ENCODE measurements at regions not wholly inside any gene's neighbourhood (a gene's known extent, or its start where the extent isn't known, plus 50 kb on each side); places are given as distances from the start of the nearest gene placed in this dataset.
"Not testable (repeated sequence)": the region's sequence is repeated elsewhere in the genome, so short reads cannot be mapped to it uniquely, and the experiment has no call there.

DNA sequence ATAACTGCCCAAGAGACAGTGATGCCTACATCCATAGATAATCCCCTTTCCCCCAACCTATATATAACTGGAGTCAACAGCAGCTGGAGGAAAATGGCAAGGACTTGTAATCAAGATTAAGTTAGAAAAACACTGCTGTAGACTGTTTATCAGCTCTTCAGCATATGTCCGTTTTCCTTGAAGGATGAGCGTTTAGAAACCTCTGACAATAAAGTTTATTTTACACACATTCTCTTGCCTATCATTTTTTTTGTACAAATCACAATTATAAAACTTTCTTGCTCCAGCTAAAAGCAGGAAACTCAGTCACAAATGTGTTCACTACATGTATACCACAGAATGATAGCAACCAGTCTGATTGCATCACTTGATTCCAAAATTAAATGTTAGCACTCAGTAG is 50.8 kb downstream of the PPIAL4G start:
- DNase-seq, result not testable (repeated sequence)

DNA sequence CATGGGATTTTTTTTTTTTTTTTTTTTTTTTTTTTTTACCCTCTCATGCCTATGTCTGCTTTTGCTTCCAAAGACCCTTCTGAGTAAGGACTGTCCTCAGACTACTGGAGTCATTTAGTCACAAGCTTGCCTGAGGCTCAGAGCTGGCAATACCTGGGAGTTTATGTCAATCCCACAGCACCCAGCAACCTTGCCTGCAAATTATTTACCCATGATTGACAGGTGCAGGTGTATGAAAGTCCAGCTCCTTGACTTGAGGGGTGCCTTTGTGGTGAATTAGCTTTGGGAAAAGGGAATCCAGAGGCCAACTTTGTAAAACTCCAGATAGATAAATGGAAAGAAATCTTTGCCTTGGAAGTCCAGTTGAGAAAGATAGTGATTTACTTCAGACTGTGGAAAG is 53.2 kb downstream of the PPIAL4G start:
- DNase-seq, result not testable (repeated sequence)

DNA sequence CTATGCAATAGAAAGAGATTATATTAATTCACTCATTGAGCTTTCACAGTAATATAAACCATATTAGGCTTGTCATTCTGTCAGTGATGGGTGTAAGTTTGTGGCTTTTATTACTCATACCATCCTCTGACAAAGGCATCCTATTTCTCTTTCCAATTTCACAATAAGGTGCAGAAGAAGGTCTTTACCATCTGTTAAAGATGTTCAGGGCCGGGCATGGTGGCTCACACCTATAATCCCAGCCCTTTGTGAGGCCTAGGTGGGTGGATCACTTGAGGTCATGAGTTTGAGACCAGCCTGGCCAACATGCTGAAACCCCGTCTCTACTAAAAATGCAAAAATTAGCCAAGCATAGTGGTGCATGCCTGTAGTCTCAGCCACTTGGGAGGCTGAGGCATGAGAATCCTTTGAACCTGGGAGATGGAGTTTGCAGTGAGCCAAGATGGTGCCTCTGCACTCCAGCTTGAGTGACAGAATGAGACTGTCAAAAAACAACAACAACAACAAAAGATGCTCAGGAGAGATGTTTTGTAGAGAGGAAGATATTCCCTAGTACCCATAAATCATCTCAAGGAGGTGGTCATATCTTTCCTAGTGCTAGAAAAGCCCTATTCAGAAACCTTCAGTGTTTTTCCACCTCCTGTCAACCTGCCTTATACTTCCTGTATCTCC is 56.0 kb downstream of the PPIAL4G start:
- DNase-seq, result peak; percentile 10

DNA sequence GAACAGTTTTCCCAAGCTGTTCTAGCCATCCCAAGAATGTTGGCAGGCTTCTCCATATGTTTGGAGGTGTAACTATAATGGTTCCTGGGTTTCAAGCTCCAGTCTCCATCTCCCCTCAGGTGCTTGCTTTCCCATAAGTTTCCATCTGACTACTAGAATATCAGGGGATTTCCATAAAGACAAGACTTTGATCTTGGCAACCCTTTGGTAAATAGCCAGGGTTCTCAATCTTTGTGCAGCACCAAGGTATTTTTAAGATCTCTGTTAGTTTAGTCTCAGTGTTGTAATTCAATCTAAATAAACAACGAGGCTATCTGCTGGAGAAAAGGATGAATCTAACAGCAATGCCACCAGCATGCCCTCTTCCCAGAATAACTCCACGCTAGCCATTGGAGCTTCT is 56.7 kb downstream of the PPIAL4G start:
- not testable (repeated sequence) for DNase-seq

DNA sequence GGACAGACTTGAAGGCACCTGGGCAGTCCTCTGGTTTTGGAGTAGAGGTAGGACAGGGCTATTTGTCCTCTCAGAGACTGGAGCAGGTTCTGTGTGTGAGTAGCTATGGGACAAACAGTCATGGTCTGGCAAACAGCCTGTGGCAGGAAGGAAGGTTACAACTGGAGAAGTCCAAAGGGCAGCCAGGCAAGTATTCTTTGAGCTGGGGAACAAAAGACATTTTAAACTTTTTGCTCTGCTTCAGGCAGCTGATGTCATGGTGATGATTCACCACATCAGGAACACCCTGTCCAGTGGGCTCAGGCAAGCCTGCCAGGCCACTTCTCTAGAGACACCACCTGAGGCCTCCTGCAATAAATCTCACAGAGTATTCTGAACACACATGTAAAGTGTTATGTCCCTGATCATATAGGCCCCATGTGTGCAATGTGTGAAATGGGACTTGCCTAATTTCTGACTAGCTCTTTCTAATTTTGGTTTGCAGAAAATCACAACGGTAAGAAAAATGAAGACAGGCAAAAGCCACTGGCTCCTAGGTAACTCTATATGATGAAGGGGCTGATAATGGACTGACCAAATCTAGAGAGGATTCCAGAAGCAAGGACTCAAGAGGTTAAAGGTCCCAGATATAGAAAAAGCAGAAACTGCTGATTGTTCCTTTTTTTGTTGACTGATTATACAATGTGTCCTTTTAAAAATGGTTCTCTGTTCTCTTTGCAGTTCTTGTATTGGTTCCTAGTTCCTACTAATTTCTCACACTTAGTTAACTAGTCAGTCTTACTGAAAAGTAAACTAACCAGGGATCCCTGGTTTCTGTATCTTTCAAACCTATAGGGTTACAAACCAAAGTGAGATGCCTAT is 58.7 kb downstream of the PPIAL4G start:
- DNase-seq, result not testable (repeated sequence)

DNA sequence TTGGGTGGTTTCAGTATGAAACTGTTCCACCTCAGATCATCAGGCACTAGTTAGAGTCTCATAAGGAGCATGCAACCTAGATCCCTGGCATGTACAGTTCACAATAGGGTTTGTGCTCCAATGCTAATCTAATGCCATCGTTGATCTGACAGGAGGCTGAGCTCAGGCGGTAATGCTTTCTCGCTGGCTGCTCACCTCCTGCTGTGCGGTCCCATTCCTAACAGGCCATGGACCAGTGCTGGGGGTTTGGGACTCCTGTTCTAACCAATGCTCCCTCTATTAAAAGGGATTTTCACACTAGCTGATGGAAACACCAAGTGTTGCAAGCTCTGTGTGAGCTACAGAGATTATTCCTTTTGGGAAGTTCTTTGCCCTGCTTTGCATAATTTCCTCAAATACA is 60.2 kb downstream of the PPIAL4G start:
- not testable (repeated sequence) for DNase-seq

DNA sequence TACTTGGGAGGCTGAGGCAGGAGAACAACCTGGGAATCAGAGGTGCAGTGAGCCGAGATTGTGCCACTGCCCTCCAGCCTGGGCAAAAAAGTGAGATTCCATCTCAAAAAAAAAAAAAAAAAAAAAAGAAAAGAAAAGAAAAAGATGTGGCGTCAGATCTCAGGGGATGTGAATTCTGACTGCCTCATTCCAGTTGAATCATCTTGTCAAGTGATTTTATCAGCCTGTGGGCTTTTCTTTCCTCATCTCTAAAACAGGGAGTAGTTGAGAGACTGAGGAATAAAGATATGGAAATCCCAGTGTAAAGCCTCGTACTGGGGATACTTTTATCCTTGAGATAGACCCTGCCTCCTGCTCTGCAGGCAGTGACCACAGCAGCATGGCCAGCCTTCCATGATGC is 65.9 kb downstream of the PPIAL4G start:
- not testable (repeated sequence) for DNase-seq

DNA sequence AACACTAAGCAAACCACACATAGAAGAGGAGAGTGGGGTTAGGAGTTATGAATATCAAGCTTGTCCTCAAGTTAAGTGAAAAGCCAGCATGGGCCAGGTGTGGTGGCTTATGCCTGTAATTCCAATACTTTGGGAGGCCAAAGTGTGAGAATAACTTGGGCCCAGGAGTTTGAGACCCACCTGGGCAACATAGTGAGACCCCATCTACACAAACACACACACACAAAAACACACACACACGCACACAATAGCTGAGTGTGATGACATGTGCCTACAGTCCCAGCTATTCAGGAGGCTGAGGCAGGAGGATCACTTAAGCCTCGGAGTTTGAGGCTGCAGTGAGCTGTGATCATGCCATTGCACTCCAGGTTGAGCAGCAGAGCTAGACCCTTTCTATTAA is 69.7 kb downstream of the PPIAL4G start:
- not testable (repeated sequence) for DNase-seq

DNA sequence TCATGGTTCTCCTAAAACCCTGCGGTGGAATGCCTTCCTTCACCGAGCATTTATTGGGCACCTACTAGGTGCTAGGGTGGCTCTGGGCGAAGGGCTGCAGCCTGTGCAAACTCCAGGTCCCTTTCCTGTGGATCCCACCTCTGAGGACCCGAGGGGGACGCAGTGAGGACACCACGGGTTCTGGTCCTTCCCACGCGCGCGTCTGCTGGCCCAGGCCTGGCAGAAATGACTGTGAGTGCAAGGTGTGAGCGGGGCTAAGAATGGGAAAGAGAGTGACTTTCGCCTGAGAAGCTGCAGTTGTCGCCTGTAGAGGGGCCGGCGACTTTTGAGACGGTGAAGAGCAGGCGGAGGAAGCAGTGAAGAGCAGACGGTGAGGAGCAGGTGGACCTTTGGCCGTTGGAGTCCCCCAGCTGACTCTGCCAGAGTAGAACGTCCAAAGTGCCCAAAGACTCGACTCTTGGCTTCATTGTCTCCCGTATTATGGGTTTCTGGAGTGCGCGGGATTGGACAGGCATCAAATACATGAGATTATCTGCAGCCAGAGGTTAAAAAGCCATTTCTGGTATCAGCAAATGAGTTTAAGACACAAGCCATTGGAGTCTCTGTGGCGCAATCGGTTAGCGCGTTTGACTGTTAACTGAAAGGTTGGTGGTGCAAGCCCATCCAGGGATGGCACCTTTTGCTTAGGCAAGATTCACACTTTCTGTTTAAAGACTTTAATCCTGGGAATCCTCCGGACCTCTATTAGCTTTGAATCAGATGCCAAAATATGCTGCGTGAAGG is 78.1 kb downstream of the PPIAL4G start:
- DNase-seq, result not testable (repeated sequence)

DNA sequence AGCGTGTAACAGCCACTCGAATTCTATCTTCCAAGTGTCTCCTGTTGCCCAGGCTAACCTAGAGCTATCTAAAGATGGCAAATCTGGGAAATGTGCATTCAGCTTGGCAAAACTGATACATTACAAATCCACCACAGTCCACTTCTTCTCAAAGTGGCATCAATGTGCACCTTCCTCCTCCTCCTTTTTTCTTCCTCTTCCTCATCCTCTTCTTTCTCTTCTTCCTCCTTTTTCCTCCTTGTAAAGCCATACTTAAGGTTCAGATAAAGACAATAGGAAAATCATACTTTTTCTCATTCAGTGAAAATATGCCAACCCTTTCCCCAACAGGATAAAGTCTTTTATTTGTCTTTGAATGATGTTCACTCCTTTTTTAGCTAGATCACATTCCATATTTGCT is 79.2 kb downstream of the PPIAL4G start:
- DNase-seq, result not testable (repeated sequence)

DNA sequence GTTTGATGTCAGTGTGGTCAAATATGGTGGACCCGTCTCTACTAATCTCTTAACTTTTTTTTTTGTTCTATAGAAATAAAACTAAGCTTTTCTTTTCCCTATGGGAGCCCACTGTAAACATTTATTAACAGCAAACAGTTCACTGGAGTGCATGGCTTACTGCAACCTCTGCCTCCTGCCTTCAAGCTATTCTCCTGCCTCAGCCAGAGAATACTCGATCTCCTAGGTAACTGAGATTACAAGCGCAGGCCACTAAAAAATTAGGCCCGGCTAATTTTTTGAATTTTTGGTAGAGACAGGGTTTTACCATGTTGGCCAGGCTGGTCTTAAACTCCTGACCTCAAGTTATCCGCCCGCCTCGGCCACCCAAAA is 80.0 kb downstream of the PPIAL4G start:
- DNase-seq, result not testable (repeated sequence)

DNA sequence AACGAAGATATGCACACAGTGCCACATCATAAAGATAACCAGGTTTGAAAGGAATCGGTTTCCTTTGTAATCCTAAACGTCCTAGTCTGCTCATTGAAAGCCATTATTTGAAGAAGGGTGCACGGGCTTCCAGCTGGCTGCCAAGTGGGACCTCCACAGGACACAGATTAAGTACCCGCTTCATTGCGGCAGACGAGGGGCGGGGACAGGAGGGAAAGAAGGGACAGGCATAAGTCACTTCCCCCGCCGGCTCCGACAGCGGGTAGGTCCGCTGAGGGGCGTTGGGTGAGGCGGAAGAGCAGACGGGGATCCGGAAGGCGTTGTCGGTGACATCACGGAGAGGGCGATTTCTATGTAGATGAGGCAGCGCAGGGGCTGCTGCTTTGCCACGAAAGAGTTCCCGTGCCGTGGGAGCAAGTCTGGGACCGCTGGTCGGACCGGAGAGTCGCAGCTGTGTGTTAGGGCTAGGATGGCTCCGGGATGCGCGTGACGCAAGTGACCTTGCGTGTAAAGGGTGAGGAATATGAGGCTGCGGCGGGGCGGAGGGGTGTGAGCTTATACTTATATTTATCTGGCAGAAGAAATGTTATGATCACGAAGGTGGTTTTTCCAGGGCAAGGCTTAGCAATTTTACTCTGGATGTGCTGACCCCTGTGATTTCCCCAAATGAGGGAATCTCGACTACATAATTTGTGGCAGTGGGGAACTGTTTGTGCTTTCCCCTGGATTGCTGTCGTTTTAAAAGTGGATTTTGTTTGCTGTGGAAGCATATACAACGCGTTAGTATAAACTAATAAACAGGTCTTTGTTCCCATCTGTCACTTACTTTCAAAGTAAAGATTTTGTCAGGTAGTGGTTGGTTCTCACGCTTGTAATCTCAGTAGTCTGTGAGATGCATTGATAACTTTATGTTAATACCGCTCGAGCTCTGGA is 80.7 kb downstream of the PPIAL4G start:
- peak; percentile 85 for DNase-seq

DNA sequence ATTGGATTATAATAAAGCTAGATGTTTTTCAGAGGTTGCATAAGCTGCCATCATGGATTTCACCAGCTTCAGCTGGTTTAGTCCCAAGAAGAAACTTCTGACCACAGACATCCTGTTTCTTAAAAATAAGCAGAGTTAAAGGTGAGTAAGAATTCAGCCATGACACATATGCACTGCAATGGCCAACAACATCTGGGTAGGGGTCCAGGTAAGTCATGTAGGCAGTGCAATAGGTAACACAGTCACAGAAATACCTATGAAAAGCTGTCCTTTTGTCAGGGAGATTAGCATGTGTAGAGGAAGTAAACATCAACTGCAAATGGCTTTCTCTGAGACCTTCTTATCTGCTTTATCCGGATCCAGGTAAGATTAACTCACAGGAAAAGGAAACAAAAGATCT is 85.6 kb downstream of the PPIAL4G start:
- not testable (repeated sequence) for DNase-seq

DNA sequence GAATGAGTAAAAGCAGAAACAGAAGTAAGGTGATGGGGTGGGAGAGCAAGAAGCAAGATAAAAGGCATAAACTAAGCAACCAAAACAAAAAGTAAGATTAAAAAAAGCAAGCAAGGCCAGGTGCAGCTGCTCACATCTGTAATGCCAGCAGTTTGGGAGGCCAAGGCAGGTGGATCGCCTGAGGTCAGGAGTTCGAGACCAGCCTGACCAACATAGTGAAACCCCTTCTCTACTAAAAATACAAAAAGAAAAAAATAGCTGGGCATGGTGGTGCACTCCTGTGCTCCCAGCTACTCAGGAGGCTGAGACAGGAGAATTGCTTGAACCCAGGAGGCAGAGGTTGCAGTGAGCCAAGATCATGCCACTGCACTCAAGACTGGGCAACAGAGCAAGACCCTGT is 90.6 kb downstream of the PPIAL4G start:
- DNase-seq, result not testable (repeated sequence)

DNA sequence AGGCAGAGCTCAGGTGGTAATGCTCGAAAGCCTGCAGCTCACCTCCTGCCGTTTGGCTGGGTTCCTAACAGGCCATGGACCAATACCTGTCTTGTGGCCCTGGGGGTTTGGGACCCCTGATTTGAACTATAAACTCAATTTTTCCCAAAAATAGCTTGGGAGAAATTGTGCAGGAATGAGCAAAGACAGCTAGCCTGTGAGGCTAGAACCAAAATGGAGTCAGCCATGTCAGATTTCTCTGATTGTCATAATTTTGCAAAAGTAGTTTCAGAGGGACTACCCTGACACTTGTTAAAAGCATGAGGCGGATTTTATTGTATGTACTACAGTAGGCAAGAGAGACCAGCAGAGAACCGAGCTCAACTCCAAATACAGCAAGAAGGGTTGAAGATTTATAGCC is 91.8 kb downstream of the PPIAL4G start:
- DNase-seq, result not testable (repeated sequence)

DNA sequence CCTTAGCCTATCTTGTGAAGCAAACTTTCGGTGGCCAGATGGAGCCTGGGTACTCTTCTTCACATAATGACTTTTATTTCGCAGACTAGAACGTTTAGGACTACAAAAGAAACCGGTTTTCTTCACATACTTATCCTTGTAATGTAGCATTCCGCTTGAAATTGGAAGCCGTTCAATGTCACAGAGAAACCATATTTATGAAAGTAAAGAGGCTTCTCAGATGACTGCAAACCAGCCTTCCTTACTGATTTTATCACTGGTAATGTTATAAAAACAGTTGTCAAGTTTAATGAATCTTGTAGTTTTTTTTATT is 94.1 kb downstream of the PPIAL4G start:
- no peak for DNase-seq

DNA sequence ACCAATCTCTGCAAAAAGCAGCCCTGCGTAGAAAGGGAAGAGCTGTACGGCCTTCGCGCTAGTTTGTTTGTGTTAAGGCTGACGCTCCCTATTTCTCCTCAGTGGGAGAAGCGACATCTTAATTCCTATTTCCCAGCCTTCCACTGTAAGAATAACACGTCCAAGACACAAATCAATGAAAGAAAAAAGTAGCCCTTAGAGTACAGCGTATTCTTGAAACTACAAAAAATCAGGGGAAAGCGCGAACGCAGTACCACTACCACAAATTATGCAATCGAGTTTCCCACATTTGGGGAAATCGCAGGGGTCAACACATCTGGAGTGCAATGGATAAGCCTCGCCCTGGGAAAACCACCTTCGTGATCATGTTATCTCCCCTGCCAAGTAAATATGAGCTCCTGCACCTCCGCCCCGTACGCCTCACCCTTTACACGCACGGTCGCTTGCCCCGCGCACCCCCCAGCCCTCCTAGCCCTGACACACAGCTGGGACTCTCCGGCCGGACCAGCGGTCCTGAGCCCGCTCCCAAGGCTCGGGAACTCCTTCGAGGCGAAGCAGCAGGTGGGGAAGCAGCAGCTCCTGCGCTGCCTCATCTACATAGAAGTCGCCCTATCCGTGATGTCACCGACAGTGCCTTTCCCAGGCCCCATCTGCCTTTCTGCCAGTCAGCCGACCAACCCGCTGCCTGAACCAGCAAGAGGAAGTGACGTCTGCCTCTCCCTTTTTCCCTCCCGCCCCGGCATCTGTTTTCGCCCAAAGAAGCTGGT is 94.7 kb downstream of the PPIAL4G start:
- DNase-seq, result peak; percentile 89

DNA sequence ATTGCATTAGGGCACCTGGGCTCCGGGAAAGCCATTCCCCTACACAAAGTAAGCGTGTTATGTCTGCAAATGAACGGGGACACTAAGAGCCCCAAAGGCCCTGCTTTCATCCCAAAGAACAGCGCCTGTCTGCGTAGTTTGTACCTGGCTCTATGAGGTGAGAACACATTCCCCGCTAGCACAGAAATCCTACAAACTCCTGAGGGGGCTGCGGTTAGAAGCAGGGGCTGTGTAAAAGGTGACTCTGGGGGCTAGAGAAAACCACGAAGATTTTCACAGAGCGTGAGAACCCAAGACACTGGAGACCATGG is 95.2 kb downstream of the PPIAL4G start:
- not testable (repeated sequence) for DNase-seq

DNA sequence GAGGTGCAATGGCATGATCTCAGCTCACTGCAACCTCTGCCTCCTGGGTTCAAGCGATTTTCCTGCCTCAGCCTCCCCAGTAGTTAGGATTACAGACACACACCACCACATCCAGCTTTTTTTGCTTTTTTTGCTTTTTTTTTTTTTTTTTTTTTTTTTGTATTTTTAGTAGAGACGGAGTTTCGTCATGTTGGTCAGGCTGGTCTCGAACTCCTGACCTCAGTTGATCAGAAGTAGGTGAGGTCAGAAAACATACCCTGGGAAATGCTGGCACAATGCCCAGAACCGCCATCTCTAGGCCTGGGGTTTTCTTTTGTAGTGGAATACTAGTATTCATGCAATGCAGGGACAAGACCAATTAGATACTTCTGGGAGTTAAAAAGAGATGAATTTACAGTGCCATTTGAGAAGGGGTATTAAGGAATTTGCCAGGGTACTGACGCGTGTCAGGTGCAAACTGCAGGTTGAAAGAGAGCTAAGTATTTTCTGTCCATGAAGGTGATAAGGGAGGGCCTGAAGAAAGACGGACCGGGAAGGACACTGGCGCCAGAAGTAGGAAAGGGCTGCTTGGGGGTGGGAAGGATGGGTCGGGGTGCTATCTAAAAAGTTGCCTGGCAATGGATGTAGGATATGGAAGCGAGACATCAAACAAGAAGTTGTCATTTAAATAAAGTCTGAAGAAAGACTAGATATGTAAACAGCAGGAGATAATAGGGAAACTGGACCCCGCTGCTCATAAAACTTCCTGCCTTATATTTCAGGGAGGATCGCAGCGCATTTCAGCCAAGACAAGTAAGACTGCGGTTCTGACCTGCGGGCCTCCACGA is 95.8 kb downstream of the PPIAL4G start:
- DNase-seq, result not testable (repeated sequence)

DNA sequence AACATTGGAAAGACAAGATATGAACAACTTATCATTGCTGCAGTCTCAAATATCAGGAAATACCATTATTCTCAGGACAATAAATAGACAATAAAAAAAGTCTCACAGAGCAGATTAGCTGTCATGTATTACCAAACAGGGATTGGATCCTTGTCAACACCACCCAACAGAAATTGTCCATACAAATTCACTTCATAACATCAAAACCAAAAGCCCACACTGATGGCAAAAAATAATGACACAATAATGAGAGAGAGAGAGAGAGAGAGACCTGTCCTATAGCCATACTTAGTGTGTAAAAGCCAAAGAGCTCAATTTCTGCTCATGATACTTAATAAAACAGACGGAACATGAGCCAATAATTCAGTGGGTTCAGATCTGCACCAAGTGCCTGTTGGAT is 96.5 kb downstream of the PPIAL4G start:
- no peak for DNase-seq

DNA sequence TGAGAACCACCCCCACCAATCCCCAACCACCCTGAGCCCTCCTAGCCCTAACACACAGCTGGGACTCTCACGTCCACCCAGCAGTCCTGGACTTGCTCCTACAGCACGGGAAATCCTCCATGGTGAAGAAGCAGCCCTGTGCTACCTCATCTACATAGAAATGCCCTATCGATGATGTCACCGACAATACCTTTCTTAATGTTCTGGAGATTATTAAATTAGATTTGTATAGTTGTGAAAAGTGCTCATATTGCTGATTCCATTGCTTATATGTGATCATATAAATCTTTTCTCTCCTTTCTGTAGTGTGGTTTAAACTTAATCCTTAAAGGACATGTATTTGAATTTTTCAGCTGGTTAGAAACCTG is 97.1 kb downstream of the PPIAL4G start:
- DNase-seq, result not testable (repeated sequence)
